SU-DHL-6 (cell line): ENCODE measurements at regions not wholly inside any gene's neighbourhood (a gene's known extent, or its start where the extent isn't known, plus 50 kb on each side); places are given as distances from the start of the nearest gene placed in this dataset.

Source experiments
- H2AFZ ChIP-seq: fragments of 200-600 bp; sonication (generic); 2 replicates; pipeline ENCODE4 v1.6.1; 2014; ENCODE audit warnings: low read depth, mild to moderate bottlenecking, moderate library complexity, mixed read lengths, antibody characterized with exemption, low read length; ENCODE audit not compliant: severe bottlenecking
- H3F3A ChIP-seq: fragments of 200-600 bp; shearing (Covaris generic); 2 replicates; pipeline ENCODE4 v1.6.0; 2016; ENCODE audit warnings: antibody characterized with exemption, mild to moderate bottlenecking; ENCODE audit not compliant: insufficient read depth
- H3K27ac ChIP-seq: fragments of 200-600 bp; sonication (generic); 2 replicates; pipeline ENCODE4 v1.5.1; 2016; ENCODE audit warnings: low read depth, mild to moderate bottlenecking, low read length, moderate library complexity, mixed read lengths
- H3K27me3 ChIP-seq: fragments of 200-600 bp; sonication (generic), shearing (Covaris generic); 2 replicates; pipeline ENCODE4 v1.6.0; 2014; ENCODE audit warnings: mild to moderate bottlenecking, low read length
- H3K36me3 ChIP-seq: fragments of 200-600 bp; sonication (generic); 2 replicates; pipeline ENCODE4 v1.6.1; 2014; ENCODE audit warnings: mild to moderate bottlenecking, low read length, mixed read lengths
- H3K4me2 ChIP-seq: fragments of 300-600, 200-600 bp; shearing (Covaris generic), sonication (generic); 2 replicates; pipeline ENCODE4 v1.6.0; 2014; ENCODE audit warnings: low read length, low read depth, mild to moderate bottlenecking; ENCODE audit not compliant: poor library complexity, severe bottlenecking
- H3K4me3 ChIP-seq: fragments of 200-600 bp; sonication (generic); 2 replicates; pipeline ENCODE4 v1.5.1; 2014; ENCODE audit warnings: antibody characterized with exemption, low read length, mild to moderate bottlenecking, mixed read lengths; ENCODE audit not compliant: insufficient read depth, poor library complexity, severe bottlenecking
- H3K79me2 ChIP-seq: fragments of 200-600 bp; sonication (generic); 2 replicates; pipeline ENCODE4 v1.6.1; 2014; ENCODE audit warnings: mild to moderate bottlenecking, low read length, moderate library complexity; ENCODE audit not compliant: insufficient read depth
- H3K9ac ChIP-seq: fragments of 200-600 bp; sonication (generic); 2 replicates; pipeline ENCODE4 v1.7.0; 2014; ENCODE audit warnings: mild to moderate bottlenecking, low read length
- H3K9me2 ChIP-seq: fragments of 200-600 bp; sonication (generic); replicated peaks from 2 replicates; pipeline ENCODE4 v1.6.1; 2014; ENCODE audit warnings: low read length; ENCODE audit not compliant: insufficient read depth
- H3K9me3 ChIP-seq: fragments of 200-600 bp; sonication (generic); 2 replicates; pipeline ENCODE4 v1.6.1; 2014; ENCODE audit warnings: low read length, mixed read lengths; ENCODE audit not compliant: insufficient read depth
- H4K20me1 ChIP-seq: fragments of 200-600 bp; sonication (generic); 2 replicates; pipeline ENCODE4 v1.6.1; 2014; ENCODE audit warnings: low read depth, mild to moderate bottlenecking, antibody characterized with exemption, low read length, moderate library complexity, mixed read lengths
- CTCF ChIP-seq: fragments of 200-600 bp; sonication (generic); IDR thresholded peaks from one replicate; pipeline ENCODE4 v1.5.1; 2017; ENCODE audit warnings: antibody characterized with exemption, mild to moderate bottlenecking, low read length, moderate library complexity; ENCODE audit not compliant: insufficient read depth, poor library complexity, severe bottlenecking
- EZH2phosphoT487 ChIP-seq: fragments of 200-600 bp; sonication (generic), shearing (Covaris generic); conservative IDR thresholded peaks from 2 replicates; pipeline ENCODE4 v1.6.1; 2018; ENCODE audit warnings: mild to moderate bottlenecking, antibody characterized with exemption, low read length, moderate library complexity, mixed read lengths

GRCh38 chr17:55898195-55898594 is 147.3 kb downstream of the PCTP start:
- H3K4me2 ChIP-seq: no peak overlapping the region
- H3K9me3 ChIP-seq: no peaks in the 10 kb centered on the region
- no peak overlapping the region for H3K9ac ChIP-seq
- no peaks in the 10 kb centered on the region for H3F3A ChIP-seq
- TF ChIP-seq EZH2phosphoT487 (no peak), CTCF (no peak)
- H3K9me2 ChIP-seq: no peaks in the 10 kb centered on the region
- no peaks in the 10 kb centered on the region for H3K27me3 ChIP-seq
- H4K20me1 ChIP-seq: no peaks in the 10 kb centered on the region
- H3K27ac ChIP-seq: no peak overlapping the region
- H3K79me2 ChIP-seq: no peaks in the 10 kb centered on the region
- no peaks in the 10 kb centered on the region for H3K36me3 ChIP-seq
- no peak overlapping the region for H3K4me3 ChIP-seq
- H2AFZ ChIP-seq: no peak overlapping the region

GRCh38 chr17:55900188-55900587 is 149.3 kb downstream of the PCTP start:
- no peak overlapping the region for H3K4me2 ChIP-seq
- no peak overlapping the region for H3K9ac ChIP-seq
- no peaks in the 10 kb centered on the region for H3K9me3 ChIP-seq
- H2AFZ ChIP-seq: no peak overlapping the region
- H4K20me1 ChIP-seq: no peaks in the 10 kb centered on the region
- no peaks in the 10 kb centered on the region for H3F3A ChIP-seq
- H3K36me3 ChIP-seq: no peaks in the 10 kb centered on the region
- TF ChIP-seq EZH2phosphoT487 (no peak), CTCF (no peak)
- no peaks in the 10 kb centered on the region for H3K79me2 ChIP-seq
- no peaks in the 10 kb centered on the region for H3K27me3 ChIP-seq
- H3K9me2 ChIP-seq: 0 out of 2 replicates have a peak, but pooled peaks cover 3% of the 10 kb centered on the region
- no peak overlapping the region for H3K4me3 ChIP-seq
- H3K27ac ChIP-seq: no peak overlapping the region

DNA sequence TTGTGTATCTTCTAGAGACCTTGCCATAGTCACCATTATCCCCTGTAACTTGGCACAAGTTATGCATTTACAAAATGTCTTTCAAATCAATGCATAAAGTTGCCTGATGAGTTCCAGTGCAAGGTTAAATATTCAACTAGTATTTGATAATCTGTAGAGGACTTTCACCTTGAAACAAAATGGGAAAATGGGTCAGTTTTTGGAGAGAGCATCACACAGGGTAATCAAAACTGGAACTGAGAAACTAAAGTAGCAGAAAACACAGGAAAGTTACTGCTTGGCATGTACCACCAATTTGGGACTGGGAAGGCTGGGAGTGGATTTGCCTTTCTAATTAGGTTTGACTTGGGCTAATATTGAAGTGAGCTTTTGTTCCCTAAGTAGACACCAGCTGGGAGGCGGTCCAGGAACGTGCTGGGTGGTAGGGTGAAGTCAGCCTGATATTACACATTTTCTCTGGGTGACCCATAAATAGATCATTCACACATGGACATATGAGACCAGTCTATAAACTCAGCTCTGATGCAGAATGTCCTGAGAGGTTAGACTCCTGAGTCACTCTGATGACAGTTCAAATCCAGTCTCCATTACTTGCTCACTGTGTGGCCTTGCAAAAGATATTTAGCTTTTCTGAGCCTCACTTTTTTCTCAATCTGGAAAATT is 152.3 kb downstream of the PCTP start:
- H3F3A ChIP-seq: no peaks in the 10 kb centered on the region
- H3K36me3 ChIP-seq: no peaks in the 10 kb centered on the region
- H2AFZ ChIP-seq: no peak overlapping the region
- H3K27ac ChIP-seq: no peak overlapping the region
- H3K4me3 ChIP-seq: no peak overlapping the region
- H3K79me2 ChIP-seq: no peaks in the 10 kb centered on the region
- no peak overlapping the region for H3K9ac ChIP-seq
- H3K27me3 ChIP-seq: no peaks in the 10 kb centered on the region
- H4K20me1 ChIP-seq: no peaks in the 10 kb centered on the region
- 0 out of 2 replicates have a peak, but pooled peaks cover 3% of the 10 kb centered on the region for H3K9me2 ChIP-seq
- H3K4me2 ChIP-seq: no peak overlapping the region
- H3K9me3 ChIP-seq: no peaks in the 10 kb centered on the region
- no peak for TF ChIP-seq CTCF
- no peak for TF ChIP-seq EZH2phosphoT487
